Gastroesophageal sphincter (tissue), 4 donors: ENCODE measurements at regions not wholly inside any gene's neighbourhood (a gene's known extent, or its start where the extent isn't known, plus 50 kb on each side); places are given as distances from the start of the nearest gene placed in this dataset.
"Not testable (repeated sequence)": the region's sequence is repeated elsewhere in the genome, so short reads cannot be mapped to it uniquely, and the experiment has no call there.

Experiments used
- ATAC-seq: fragments of 150-250 bp; one replicate; pipeline ENCODE4 v1.9.1; 2016; ENCODE audit warnings: mild to moderate bottlenecking, moderate library complexity
- H3K27ac ChIP-seq, 4 donors: fragments of 200-600 bp; sonication (generic) in 3 of 4; 1 replicate in 3 of 4; 2 replicates in 1 of 4; pipeline ENCODE4 v1.5.1; 2016 to 2019
- H3K27me3 ChIP-seq: fragments of 200-600 bp; sonication (generic); one replicate; pipeline ENCODE4 v1.5.1; 2019
- H3K36me3 ChIP-seq, 2 donors: fragments of 200-600 bp; sonication (generic); one replicate each; pipeline ENCODE4 v1.5.1; 2019; ENCODE audit warnings: control low read depth in 1 of 2
- H3K4me1 ChIP-seq, 3 donors: fragments of 200-600 bp; sonication (generic); 1 replicate in 2 of 3; 2 replicates in 1 of 3; pipeline ENCODE4 v1.5.1; 2016 to 2019; ENCODE audit warnings: control low read depth in 2 of 3
- H3K4me3 ChIP-seq, 2 donors: fragments of 200-600 bp; sonication (generic); one replicate each; pipeline ENCODE4 v1.5.1; 2019; ENCODE audit warnings: mild to moderate bottlenecking in 1 of 2, moderate library complexity in 1 of 2
- H3K9me3 ChIP-seq, 3 donors: fragments of 200-600 bp; sonication (generic); one replicate each; pipeline ENCODE4 v1.5.1; 2017 to 2019; ENCODE audit warnings: control low read depth in 2 of 3
- CTCF ChIP-seq, 4 experiments: fragments of 200-600 bp in 2 of 4; fragments of 450-650 bp in 2 of 4; sonication (generic) in 1 of 4; IDR thresholded peaks; one replicate each; pipeline ENCODE4 v1.5.1; 2017 to 2019; ENCODE audit warnings: antibody characterized with exemption in 4 of 4, mild to moderate bottlenecking in 2 of 4, moderate library complexity in 2 of 4
- EP300 ChIP-seq: sonication (generic); formaldehyde crosslinking; IDR thresholded peaks from one replicate; pipeline ENCODE4 v1.6.1; 2017; ENCODE audit warnings: antibody characterized with exemption, mild to moderate bottlenecking
- POLR2A ChIP-seq, 2 donors: fragments of 450-650 bp; IDR thresholded peaks; one replicate each; pipeline ENCODE4 v1.6.1; 2017; ENCODE audit warnings: antibody characterized with exemption in 2 of 2, mild to moderate bottlenecking in 2 of 2, moderate library complexity in 1 of 2
- POLR2AphosphoS5 ChIP-seq: sonication (generic); formaldehyde crosslinking; IDR thresholded peaks from one replicate; pipeline ENCODE4 v1.6.1; 2017; ENCODE audit warnings: antibody characterized with exemption
- WGBS, 2 donors: methylation state at CpG; one replicate each; pipeline ENCODE4 v1.1.5; 2018; ENCODE audit warnings: low coverage in 1 of 2; 5-methylcytosine and 5-hydroxymethylcytosine counted together

GRCh38 chr5:2863675-2864433 lies 112.4 kb upstream of the IRX2 start:
- peaks cover 0 to 5% (median 0%) of the 10 kb centered on the region in 3 donors for H3K9me3 ChIP-seq
- H3K4me1 ChIP-seq, result no peaks in the 10 kb centered on the region
- no peak for TF ChIP-seq EP300
- no peak for TF ChIP-seq POLR2AphosphoS5
- no peak for TF ChIP-seq POLR2A (IDR thresholded peaks at IDR 0.05)
- no peak for TF ChIP-seq CTCF (IDR thresholded peaks at IDR 0.05)
- H3K27ac ChIP-seq, result no peak overlapping the region
- H3K36me3 ChIP-seq, result no peaks in the 10 kb centered on the region
- 54 to 80% methylated on average over 6 to 7 of the region's 16 CpGs for WGBS, 2 donors
- ATAC-seq, result no peak
- no peak overlapping the region for H3K4me3 ChIP-seq
- H3K27me3 ChIP-seq, result peaks cover 22% of the 10 kb centered on the region

GRCh38 chr5:2863133-2863532 lies 111.7 kb upstream of the IRX2 start:
- Histone ChIP-seq H3K4me1 (no peaks in the 10 kb centered on the region), H3K27me3 (peaks cover 22% of the 10 kb centered on the region), H3K9me3 (peaks cover 0 to 5% (median 0%) of the 10 kb centered on the region in 3 donors), H3K27ac (no peak overlapping the region), H3K4me3 (no peak overlapping the region), H3K36me3 (no peaks in the 10 kb centered on the region)
- TF ChIP-seq CTCF (IDR thresholded peaks at IDR 0.05) (no peak), POLR2A (IDR thresholded peaks at IDR 0.05) (no peak), POLR2AphosphoS5 (no peak), EP300 (no peak)
- no peak for ATAC-seq

- not testable (repeated sequence) for H3K4me3 ChIP-seq, H3K9me3 ChIP-seq, H3K36me3 ChIP-seq, H3K27ac ChIP-seq, ATAC-seq, H3K4me1 ChIP-seq
- H3K27me3 ChIP-seq, result peaks cover 22% of the 10 kb centered on the region
- 100% methylated on average over 1 of the region's 3 CpGs; no CpG with 5 or more reads in 1 of the 2 donors for WGBS, 2 donors
These were observed 110.7 kb upstream of the IRX2 start for GRCh38 chr5:2862176-2862575.

- no peaks in the 10 kb centered on the region for H3K4me1 ChIP-seq
- WGBS, 2 donors, result 44 to 65% methylated on average over 6 of the region's 7 CpGs
- peaks cover 21% of the 10 kb centered on the region for H3K27me3 ChIP-seq
- peaks cover 0 to 5% (median 0%) of the 10 kb centered on the region in 3 donors for H3K9me3 ChIP-seq
- ATAC-seq, result no peak
- no peak overlapping the region for H3K4me3 ChIP-seq
- H3K36me3 ChIP-seq, result no peaks in the 10 kb centered on the region
- no peak for TF ChIP-seq EP300
- TF ChIP-seq POLR2A (IDR thresholded peaks at IDR 0.05), result no peak
- H3K27ac ChIP-seq, result no peak overlapping the region
These were observed 110.1 kb upstream of the IRX2 start for GRCh38 chr5:2861605-2862004.

- Histone ChIP-seq H3K4me3 (no peak overlapping the region), H3K9me3 (no peaks in the 10 kb centered on the region), H3K27me3 (peaks cover 14% of the 10 kb centered on the region), H3K36me3 (no peaks in the 10 kb centered on the region), H3K4me1 (no peaks in the 10 kb centered on the region), H3K27ac (no peak overlapping the region)
- 37 to 45% methylated on average over 3 to 10 of the region's 10 CpGs for WGBS, 2 donors
- no peak for TF ChIP-seq POLR2A (IDR thresholded peaks at IDR 0.05)
- TF ChIP-seq POLR2AphosphoS5, result no peak
- TF ChIP-seq EP300, result no peak
- no peak for TF ChIP-seq CTCF (IDR thresholded peaks at IDR 0.05)
- no peak for ATAC-seq
These were observed 108.6 kb upstream of the IRX2 start for GRCh38 chr5:2860101-2860500.

GRCh38 chr5:2857837-2858236 lies 106.4 kb upstream of the IRX2 start:
- Histone ChIP-seq H3K9me3 (no peaks in the 10 kb centered on the region), H3K4me1 (no peaks in the 10 kb centered on the region), H3K27ac (no peak overlapping the region), H3K27me3 (peaks cover 3% of the 10 kb centered on the region), H3K36me3 (no peaks in the 10 kb centered on the region), H3K4me3 (no peak overlapping the region)
- ATAC-seq, result no peak
- 50% methylated on average over 1 of the region's 2 CpGs; no CpG with 5 or more reads in 1 of the 2 donors for WGBS, 2 donors
- TF ChIP-seq CTCF (IDR thresholded peaks at IDR 0.05), result no peak
- no peak for TF ChIP-seq EP300
- no peak for TF ChIP-seq POLR2AphosphoS5
